HG03521 (cell line): ENCODE measurements at regions not wholly inside any gene's neighbourhood (a gene's known extent, or its start where the extent isn't known, plus 50 kb on each side); places are given as distances from the start of the nearest gene placed in this dataset.

Experiments
- ATAC-seq: cut with Tn5 transposase; IDR thresholded peaks from one replicate; pipeline ENCODE4 v1.9.1; 2021; ENCODE audit warnings: mild to moderate bottlenecking, moderate library complexity; ENCODE audit not compliant: unreplicated experiment

- no peak for ATAC-seq
These were observed 297.7 kb downstream of the CSNK1G3 start for GRCh38 chr5:123809594-123810221.

GRCh38 chr5:123808461-123809380 lies 296.7 kb downstream of the CSNK1G3 start:
- ATAC-seq = no peak

DNA sequence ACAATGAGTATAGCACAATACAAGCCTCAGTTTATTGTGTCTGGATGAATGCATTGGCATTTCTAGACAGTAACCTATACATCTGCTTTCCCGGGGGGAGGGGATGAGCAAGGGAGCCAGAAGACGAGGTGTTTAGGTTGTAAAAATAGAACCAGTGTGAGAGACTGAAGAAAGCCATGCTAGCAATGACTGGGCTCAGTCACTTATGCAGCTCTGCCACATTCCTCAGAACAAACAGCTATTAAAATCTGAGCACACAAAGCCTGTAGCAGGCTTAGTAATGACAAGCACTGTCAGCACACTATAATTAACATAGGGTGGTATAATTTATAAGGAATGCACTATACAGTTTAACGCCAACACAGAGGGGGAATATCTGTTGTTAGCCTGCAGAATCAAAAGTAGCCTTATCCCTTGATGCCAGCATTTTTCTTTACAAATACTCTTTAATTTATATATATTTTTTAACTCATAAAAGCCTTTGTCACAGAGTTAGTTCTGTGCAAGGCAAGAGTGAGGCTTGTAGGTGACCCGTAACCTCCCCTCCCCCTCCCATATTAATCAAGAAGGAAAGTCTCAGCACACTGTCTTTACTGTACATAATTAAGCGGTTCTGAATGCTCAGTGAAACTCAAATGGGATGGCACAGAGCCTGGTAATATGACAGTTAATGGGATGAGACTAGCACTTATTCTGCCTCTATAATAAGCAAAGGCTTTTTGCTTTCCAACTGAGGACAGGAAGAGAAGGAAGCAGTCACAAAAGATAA lies 295.4 kb downstream of the CSNK1G3 start:
- ATAC-seq = no peak

DNA sequence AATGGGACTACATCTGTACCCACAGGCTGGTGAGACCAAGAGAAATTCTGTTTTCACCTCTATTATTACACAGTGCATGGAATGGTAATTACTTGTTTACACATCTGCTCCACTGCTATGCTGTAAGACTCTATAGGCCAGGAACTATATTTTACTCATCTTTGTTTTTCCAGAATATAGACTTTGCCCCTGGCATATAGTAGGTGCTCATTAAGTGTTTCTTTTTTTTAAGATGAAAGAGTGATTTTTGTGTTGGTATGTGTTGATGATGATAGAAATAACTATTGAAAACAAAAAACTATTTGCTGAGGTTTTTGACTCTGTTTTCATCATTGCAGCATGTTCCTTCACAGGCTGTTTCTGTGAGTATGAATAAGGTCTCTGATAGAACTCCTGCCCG lies 294.7 kb downstream of the CSNK1G3 start:
- no peak for ATAC-seq

DNA sequence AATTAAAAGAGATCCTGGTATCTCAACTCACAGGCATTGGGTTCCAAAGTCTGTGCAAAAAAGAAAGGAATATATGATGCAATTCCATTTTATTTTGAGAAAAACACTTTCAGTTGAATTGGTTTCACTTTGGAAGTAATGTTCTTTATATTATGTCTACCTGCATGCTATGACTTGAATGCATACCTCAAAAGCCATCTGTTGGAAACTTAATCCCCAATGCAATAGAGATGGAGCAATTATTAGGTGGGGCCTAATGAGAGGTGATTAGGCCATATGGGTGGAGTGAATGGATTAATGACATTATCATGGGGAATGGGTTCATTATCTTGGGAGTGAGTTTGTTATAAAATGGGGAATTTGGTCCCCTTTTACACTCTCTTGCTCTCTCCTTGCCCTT lies 293.3 kb downstream of the CSNK1G3 start:
- ATAC-seq = no peak

GRCh38 chr5:123803359-123803758 lies 291.4 kb downstream of the CSNK1G3 start:
- ATAC-seq = no peak

GRCh38 chr5:123802298-123802951 lies 290.4 kb downstream of the CSNK1G3 start:
- no peak for ATAC-seq

DNA sequence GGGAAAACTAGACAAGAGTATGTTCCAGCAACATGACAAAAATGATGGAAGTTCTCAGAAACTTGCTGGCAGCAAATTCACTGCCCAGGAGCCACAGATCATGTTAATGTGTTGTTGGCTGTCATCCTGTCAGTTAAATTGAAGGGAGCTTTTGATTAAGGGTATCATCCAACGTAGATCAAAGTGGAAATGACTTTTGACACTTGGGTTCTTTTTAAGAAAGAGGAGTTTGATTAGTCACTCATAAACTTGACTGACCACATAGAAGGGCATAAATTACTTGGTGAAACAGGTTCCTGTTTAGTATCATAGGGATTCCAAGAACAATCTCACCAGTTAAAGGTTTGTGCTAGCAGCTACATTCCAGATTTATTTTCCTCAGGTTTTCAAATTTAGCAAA lies 288.7 kb downstream of the CSNK1G3 start:
- no peak for ATAC-seq

DNA sequence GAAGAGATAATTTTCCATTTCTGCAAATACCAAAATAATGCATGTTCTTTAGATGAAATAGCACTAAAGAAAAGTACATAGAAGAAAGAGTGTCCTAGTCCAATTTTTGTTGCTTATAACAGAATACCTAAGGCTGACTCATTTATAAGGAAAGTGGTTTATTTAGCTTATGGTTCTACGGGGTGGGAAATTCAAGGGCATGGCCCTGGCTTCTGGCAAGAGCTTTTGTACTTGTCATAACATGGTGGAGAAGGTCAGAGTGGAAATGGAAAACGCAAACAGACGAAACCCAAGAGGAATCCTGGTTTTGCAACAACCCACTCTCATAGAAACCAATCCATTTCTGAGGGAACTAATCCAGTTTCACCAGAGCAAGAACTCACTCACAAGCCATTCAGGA lies 283.7 kb downstream of the CSNK1G3 start:
- ATAC-seq = no peak

DNA sequence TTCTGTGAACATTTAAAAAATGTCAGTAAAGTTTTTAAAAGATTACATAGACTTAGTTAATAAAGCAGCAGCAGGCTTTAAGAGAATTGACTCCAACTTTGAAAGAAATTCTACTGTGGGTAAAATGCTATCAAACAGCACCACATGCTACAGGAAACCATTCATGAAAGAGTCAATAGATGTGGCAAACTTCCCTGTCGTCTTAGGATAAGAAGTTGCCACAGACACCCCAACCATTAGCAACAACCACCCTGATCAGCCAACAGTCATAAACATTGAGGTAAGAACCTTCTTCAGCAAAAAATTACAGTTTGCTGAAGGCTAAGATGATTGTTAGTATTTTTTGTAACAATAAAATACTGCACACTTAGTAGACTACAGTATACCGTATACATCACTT lies 278.2 kb downstream of the CSNK1G3 start:
- ATAC-seq = no peak

GRCh38 chr5:123787635-123788034 lies 275.7 kb downstream of the CSNK1G3 start:
- no peak for ATAC-seq

- ATAC-seq = no peak
These were observed 275.2 kb downstream of the CSNK1G3 start for GRCh38 chr5:123787136-123787535.

- no peak for ATAC-seq
These were observed 274.4 kb downstream of the CSNK1G3 start for GRCh38 chr5:123786411-123786810.

GRCh38 chr5:123785162-123786071 lies 273.4 kb downstream of the CSNK1G3 start:
- no peak for ATAC-seq

DNA sequence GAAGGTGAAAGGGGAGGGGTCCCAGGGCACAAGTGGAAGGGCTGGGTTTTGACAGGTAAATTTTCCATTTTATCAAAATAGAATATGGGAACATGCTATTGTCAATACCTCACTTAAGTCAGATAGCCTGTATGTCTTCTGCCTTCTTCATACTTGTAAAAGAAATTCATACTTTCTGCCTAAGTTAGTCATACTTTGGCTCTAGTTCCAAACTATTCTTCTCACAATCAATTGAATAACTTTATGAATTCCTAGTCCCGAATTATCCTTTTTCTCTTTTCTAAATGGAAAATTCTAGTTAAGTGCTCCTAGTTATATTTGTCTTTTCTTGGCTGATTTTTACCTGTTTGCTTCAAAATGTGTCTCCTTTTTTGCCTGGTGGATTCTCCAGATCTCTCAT lies 271.4 kb downstream of the CSNK1G3 start:
- no peak for ATAC-seq

- ATAC-seq = no peak
These were observed 266.7 kb downstream of the CSNK1G3 start for GRCh38 chr5:123778641-123779040.

DNA sequence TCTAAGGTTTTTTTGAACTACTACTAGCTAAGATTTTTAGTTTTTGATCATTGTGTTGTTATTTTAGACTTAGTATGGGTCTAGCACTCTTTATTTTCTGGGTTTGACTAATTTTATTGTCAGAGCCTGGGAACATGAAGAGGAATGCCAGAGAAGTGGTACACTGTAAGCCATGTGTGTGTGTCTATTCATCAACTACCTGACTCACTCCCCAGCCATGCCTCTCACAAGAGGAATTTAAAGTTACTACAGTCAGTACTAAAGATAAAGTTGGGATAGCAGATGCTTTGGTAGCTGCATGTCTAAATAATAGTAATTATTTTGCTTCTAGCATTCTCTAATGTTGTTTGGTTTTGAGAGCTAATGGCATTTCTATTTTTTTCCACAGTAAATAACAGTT lies 264.8 kb downstream of the CSNK1G3 start:
- no peak for ATAC-seq

DNA sequence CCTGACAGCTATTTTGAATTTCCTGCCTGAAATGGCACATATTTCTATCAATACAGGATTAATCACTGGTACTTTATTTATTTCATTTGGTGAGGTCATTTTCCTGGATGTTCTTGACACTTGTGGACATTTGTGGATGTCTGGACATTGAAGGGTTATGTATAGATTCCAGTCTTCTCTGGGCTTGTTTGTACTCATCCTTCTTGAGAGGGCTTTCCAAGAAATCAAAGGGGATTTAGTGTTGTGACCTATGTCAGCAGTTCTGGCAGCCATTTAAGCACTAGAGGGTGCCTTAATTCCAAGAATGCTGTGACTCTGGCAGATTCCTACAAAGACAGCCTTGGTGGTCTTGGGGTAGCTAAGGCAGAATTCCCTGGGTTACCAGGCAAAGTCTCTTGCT lies 259.7 kb downstream of the CSNK1G3 start:
- ATAC-seq = no peak

DNA sequence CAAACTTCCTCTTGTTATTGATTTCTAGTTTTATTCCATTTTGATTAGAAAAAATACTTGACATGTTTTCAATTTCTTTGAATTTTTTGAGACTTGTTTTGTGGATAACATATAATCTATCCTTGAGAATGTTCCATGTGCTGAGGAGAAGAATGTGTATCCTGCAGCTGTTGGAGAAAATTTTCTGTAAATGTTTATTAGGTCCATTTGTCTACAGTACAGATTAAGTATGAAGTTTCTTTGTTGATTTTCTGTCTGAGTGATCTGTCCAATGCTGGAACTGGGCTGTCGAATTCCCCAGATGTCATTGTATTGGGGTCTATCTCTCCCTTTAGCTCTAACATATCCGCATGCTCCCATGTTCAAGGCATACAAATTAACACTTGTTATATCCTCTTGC lies 251.2 kb downstream of the CSNK1G3 start:
- no peak for ATAC-seq

DNA sequence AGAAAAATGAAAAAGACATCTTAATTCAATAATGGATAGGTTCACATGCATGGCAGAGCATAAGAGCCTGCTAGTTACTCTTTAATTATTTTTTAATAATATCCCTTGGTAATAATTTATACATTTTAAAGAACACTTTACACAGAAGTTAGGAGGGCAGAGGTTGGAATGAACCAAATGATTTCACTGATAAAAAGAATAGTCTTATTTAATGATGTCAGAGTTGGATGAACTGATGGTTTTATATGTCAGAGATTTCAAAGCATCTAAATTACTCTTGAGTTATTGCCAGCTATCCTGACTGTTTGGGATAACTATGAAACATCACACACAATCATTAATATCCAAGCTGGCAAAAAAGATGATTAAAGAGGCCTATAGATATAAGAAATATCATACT lies 244.8 kb downstream of the CSNK1G3 start:
- ATAC-seq = no peak
